Vagina (tissue), 2 donors: ENCODE measurements at regions not wholly inside any gene's neighbourhood (a gene's known extent, or its start where the extent isn't known, plus 50 kb on each side); places are given as distances from the start of the nearest gene placed in this dataset.

Experiments used
- POLR2A ChIP-seq, 2 donors: fragments of 450-650 bp; IDR thresholded peaks; one replicate each; pipeline ENCODE4 v1.6.1; 2017; ENCODE audit warnings: antibody characterized with exemption in 2 of 2, mild to moderate bottlenecking in 2 of 2, moderate library complexity in 2 of 2
- POLR2AphosphoS5 ChIP-seq, 2 donors: sonication (generic); formaldehyde crosslinking; IDR thresholded peaks; one replicate each; pipeline ENCODE4 v1.9.0; 2017; ENCODE audit warnings: antibody characterized with exemption in 2 of 2, mild to moderate bottlenecking in 2 of 2, low read depth in 1 of 2; ENCODE audit not compliant: insufficient read depth in 1 of 2
- TF ChIP-seq, protein P1 (sequence below), 3 experiments: fragments of 450-650 bp in 2 of 3; fragments of 200-600 bp in 1 of 3; sonication (generic) in 1 of 3; IDR thresholded peaks; one replicate each; pipeline ENCODE4 v1.5.1; 2017 to 2019; ENCODE audit warnings: antibody characterized with exemption in 3 of 3, mild to moderate bottlenecking in 2 of 3, moderate library complexity in 2 of 3

- no peak for TF ChIP-seq POLR2A (IDR thresholded peaks at IDR 0.05)
- TF ChIP-seq, protein P1, sequence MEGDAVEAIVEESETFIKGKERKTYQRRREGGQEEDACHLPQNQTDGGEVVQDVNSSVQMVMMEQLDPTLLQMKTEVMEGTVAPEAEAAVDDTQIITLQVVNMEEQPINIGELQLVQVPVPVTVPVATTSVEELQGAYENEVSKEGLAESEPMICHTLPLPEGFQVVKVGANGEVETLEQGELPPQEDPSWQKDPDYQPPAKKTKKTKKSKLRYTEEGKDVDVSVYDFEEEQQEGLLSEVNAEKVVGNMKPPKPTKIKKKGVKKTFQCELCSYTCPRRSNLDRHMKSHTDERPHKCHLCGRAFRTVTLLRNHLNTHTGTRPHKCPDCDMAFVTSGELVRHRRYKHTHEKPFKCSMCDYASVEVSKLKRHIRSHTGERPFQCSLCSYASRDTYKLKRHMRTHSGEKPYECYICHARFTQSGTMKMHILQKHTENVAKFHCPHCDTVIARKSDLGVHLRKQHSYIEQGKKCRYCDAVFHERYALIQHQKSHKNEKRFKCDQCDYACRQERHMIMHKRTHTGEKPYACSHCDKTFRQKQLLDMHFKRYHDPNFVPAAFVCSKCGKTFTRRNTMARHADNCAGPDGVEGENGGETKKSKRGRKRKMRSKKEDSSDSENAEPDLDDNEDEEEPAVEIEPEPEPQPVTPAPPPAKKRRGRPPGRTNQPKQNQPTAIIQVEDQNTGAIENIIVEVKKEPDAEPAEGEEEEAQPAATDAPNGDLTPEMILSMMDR (IDR thresholded peaks at IDR 0.05): no peak
- no peak for TF ChIP-seq POLR2AphosphoS5 (IDR thresholded peaks at IDR 0.05; ENCODE audit: insufficient read depth in 1 of 2, low read depth in 1 of 2)
Observed at GRCh38 chr3:124576565-124577493, 153.4 kb upstream of the UMPS start.
